GM19324 (cell line): ENCODE measurements at regions not wholly inside any gene's neighbourhood (a gene's known extent, or its start where the extent isn't known, plus 50 kb on each side); places are given as distances from the start of the nearest gene placed in this dataset.

Source experiments
- ATAC-seq: cut with Tn5 transposase; IDR thresholded peaks from one replicate; pipeline ENCODE4 v1.9.1; 2021; ENCODE audit warnings: mild to moderate bottlenecking, moderate library complexity; ENCODE audit not compliant: unreplicated experiment, low FRiP score

DNA sequence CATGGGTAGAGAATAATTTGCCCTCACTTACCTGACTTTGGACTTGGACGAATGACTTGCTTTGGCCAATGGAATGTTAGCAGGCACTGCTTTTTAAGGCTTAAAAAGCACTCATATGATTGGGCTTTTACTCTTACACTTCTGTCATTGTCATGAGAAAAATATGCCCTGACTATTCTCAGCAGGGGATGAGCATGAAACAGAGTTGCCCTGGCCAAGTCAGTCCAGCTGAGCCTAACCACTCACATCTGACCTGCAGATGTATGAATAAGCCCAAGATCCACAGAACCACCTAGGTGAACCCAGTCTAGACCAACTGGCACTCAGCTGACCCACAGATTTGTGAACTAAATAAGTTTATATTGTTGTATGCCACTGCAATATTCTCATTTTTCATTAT lies 573.5 kb downstream of the TNS3 start:
- no peak for ATAC-seq

DNA sequence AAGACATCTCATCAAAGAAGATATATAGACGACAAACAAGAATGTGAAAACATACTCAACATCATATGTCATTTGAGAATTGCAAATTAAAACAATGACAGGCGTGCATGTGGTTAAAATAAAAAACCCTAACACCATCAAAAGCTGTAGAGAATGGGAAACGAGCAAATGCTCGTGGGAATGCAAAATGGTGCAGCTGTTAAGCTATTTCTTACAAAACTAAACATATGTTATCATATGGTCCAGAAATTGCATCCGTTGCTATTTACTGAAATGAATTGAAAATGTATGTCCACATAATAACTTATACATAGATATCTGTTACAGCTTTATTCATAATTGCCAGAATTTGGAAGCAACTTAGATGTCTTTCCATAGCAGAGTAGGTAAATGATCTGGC lies 574.4 kb downstream of the TNS3 start:
- ATAC-seq = no peak

DNA sequence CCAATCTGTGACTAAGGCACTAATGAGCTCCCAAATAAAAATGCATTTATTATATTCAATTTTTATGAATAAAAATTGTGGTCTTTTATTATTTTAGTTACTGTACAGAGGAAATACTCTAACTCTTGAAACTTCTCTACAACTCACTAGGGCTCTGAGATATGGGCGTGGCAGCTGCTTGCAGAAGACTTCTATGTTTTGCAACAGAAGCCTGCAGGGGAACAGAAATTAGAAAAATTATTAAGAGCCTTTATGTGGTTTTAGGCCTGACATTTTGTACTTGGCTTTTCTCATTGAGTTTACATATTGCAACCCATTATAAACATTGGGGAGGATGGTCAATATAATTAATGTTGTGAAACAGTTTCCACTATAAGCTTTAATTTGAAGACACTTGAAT lies 581.4 kb downstream of the TNS3 start:
- ATAC-seq = no peak

DNA sequence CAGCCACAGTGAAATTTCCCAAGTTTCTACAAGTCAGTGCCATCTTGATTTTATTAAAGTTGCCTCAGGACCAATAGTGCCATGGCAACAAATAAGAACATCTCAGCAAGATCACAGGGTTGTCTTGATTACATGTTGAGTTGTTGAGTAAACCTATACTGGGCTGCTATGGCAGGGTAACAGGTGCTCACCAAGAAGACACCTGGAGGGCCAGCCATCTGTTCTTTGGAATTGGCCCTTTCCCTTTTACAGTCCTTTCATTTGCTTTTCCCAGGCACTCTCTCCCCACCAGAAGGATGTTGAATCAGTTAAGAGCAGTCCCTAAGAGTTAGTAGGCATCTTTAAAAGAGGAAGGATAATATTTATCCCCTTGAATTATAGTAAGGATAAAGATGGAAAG lies 582.0 kb downstream of the TNS3 start:
- no peak for ATAC-seq

DNA sequence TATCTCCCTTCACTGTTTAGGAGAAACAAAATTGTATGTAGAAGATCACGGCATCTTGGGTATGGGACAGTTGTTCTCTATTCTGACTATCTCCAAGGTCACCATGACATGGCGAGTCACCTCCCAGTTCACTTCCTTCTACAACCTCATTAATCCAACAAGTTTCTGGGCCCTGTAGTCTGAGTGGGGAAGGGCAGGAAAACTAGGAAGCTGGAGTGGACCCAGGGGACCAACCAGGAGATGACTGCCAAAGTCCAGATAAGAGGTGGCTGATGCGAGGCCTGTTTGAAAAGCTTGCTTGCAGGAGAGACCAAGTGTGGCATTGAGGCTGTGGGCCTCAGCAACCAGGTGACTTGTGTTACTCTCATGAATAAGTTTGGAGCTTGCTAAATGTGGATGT lies 584.9 kb downstream of the TNS3 start:
- ATAC-seq = no peak

DNA sequence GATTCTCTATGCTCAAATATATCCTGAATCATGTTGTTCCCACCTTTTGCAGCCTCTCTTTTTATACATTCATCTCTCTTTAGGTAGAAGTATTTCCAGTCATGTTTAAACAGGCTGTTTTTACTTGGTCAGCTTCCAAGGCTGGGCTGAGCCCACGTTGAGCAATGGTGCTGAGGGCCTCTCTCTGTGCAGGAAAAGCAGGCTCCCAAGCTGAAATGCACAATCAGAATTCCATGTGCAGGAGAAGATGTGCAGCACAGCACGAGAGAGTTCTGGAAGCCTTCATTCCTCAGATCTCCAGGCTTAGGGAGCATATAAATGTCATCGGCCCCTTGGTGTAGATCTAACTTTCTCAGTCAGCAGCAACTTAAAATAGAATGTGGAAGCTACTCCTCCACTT lies 588.5 kb downstream of the TNS3 start:
- no peak for ATAC-seq

DNA sequence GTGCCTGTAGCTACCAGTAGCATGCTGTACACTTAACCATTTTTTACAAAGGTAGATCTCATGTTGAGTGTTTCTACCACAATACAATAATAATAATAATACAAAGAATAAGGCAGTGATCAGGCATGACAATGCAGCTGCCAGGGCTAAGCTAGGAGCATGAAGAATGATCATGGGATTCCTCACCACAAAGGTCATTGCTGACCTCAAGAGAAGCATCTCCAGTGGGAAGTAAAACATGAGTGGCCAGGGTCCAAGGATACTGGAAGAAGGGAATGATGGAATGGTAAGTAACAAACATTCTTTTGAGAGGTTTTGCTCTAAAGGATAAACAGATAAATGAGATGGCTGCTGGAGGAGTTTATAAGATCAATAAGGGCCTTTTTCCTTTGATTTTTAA lies 591.1 kb downstream of the TNS3 start:
- ATAC-seq = no peak

DNA sequence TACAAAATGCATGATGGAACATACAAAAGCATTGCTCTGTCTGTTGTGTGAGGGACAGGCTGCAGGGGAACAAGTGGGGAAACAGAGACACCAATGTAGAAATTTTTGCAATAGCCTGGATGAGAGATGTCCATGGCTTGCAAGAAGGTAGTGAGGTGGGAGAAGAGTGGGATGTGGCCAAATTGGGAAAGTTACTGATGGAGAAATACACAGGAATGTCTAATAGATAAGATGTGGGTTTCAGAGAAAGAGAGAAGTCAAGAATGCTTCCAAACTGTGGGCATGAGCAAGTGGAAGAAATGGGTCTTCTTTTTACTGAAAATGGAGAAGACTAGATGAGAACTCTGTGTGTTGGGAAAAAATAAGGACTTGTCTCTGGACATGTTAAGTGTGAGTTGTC lies 592.7 kb downstream of the TNS3 start:
- no peak for ATAC-seq

DNA sequence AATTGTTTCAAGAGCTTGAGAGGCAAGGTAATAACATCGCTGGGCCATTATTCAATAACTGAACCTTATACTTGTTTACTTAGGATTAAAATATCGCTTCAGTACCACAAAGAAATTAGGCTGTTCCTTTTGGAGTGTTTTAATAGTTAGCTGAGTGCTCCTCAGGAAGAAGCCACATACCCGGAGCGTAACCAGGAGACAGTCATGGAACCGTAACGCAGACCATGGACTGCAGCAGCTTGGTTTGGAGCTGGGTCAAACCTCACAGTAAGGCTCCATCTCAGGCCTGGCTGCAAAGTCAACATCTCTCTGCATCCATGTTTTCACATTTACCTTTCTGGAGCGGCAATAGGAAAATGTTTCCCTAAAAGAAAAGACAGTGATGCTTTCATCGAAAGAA lies 599.0 kb downstream of the TNS3 start:
- ATAC-seq = no peak

DNA sequence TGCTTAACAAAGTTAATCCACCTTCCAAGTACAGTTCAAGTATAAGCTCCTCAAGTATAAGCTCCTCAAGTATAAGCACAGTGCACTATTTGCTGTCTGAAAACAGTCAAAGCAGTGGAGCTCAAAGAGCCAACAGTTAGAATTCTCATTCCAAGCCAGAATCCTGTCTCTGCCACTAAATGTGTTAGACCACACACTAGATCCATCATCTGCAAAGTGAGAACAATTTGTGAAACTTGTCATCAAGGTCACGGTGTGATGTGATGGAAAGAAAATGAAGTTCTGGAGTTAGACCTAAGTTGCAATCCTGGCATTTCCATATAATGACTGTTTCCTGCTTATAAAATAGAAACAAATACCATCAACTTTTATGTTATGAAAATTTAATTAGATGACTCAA lies 602.5 kb downstream of the TNS3 start:
- no peak for ATAC-seq

DNA sequence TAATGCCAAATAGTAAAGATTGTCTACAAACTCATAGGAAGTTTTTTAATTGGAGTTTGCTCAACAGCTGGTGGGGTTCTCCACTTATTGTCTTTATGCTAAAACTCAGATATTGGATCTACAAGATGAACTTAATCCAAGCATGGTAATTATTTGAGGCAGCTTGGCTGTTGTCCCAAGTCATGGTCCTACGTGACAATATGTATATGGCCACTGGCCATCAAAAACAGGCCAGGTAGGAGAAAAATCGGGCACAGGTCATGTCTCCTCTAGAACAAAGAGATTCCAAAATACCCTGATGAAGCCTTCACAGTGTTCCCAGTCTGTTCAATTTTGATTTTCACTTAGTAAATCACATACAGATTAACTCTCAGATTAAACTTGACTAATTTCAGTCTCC lies 606.4 kb downstream of the TNS3 start:
- no peak for ATAC-seq

DNA sequence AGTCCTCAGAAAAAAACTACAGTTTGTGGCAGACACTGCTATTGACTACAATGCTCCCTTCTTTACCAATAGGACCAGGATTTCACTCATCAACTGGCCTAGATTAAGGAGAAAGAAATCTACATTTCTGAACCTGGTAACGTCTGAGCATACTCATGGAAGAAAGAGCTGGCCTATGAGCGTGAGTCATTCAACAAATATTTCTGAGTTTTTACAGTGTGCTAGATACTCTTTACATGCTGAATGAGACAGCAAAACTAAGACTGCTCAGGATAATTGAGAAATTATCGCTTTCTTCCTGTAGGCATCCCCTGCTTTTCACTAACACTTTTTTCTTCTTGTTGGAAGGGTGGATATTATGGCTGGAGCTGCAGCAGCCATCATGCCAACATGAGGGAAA lies 609.7 kb downstream of the TNS3 start:
- ATAC-seq = no peak

DNA sequence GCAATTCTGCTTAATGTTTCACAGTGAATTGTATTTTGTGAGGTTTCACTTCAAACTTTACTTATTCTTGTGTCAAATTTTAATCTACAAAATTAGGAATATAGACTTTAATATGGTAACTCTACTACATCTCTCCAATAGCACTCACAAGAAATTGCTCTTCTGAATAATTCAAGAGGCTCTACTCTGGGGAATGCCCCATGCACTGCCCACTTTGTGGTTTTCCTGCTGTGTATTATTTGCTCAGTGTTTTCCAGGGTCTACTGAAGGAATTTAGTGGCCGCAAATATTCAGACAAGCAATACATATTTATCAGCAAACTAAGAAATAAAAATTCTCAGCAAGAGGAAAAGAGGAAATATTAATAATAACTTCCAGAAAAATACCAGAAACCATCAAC lies 611.4 kb downstream of the TNS3 start:
- no peak for ATAC-seq

DNA sequence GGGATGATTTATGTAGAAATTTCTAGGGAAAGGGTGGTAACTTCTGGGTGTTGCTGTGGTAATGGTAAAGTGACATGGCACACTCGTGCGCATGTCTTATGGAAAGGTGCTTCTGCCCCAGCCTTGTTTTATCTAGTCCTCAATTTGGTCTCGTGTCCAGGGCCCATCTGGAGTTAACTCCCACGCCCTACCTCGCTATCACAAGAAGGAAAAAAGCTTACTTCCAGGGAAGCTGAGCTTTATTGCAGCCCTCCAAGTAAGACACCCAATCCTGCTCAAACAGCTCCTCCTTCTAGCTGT lies 611.8 kb downstream of the TNS3 start:
- no peak for ATAC-seq

DNA sequence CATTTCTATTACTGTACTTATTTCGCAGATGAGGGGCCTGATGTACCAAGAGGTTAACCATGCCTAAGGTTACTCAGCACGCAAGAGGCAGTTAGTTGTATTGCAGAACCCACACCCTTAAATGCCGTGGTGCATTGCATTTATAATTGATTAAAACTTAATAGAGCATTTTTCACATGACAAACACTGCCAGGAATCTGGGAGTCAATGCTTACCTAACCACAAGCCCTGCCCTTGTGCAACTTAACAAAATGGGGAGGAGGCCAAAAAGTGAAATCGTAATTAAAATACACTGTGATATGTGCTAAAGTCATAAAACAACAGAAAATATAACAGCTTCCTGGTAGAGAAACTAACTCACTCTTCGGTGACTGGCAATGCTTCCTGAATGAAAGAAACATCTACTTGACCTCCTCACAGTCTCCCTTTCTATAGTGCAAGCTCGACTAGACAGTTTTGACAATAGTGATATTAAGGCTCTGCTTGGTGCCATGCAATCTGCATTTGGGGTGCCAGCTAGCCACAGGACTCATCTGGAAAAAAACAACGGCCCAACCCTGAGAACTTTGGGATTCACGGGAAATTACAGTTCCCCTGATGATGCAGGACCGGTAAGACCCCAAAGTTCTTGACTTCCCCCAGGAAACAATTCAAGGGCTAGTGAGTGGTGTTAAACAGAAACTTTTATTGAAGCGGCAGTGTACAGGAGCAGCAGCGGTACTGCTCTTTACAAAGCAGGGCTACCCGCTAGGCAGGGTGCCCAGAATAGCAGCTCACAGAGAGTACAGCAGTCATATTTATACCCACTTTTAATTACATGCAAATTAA lies 612.4 kb downstream of the TNS3 start:
- ATAC-seq = no peak

DNA sequence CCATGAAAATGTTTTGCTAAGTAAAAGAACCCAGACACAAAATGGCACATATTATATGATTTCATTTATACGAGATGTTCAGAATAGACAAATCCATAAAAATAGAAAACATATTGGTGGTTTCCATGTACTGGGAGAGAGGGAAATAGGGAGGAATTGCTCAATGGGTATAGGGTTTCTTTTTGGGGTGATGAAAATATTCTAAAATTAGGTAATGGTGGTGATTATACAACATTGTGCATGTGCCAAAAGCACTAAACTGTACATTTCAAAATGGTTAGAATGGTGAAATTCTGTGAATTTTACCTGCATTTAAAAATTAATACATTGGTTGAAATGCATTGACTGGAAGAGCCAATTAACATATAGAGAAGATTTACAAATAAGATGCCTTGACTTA lies 613.9 kb downstream of the TNS3 start:
- ATAC-seq = no peak

DNA sequence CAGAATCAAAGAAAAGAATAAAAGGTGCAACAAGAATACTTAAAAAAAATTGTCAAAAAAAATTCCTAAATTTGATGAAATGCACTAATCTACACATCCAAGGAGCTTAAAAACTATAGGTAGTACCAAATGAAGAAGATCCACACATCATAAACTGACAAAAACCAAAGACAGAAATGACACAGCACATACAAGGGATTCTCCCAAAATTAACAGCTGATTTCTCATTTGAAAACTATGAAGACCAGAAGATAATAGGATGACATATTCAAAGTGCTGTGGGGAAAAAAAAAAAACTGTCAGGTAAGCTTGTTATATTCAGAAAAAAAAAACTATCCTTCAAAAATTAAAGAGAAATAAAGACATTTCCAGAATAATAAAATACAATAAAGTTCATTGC lies 618.2 kb downstream of the TNS3 start:
- no peak for ATAC-seq

DNA sequence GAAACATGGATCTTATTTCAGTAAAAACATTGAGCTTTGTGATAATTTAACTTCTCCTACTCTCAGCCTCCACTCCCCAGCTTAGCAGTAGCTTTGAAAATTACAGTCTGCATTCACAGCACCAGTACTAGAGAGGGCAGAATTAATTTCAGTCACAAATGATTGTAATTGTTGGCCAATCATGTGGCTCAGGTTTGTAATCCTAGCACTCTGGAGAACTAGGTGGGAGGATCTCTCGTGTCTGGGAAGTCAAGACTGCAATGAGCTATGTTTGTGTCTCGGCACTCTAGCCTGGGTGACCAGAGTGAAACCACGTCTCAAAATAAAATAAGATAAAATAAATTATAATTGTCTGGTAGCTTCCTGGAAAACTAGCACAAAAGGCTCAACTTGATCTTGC lies 620.9 kb downstream of the TNS3 start:
- ATAC-seq = no peak

DNA sequence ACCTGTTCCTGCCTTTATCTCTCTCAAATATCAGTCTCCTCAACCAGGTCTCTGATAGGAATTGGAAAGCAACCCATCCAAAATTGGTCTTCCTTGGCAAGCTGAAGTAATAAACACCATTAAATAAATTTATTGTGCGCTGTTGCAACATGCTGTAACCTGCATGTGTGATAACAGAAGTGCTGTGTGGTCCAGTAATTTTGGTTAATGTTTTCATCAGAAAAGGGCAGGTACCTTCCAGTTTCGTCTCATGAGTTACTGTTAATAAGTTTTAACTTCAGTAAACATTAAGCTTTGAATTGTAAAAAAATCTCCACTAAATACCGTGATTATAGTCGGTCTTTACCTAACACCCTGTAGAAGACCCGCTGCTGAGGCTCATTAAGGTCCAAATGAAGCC lies 624.7 kb downstream of the TNS3 start:
- ATAC-seq = no peak

DNA sequence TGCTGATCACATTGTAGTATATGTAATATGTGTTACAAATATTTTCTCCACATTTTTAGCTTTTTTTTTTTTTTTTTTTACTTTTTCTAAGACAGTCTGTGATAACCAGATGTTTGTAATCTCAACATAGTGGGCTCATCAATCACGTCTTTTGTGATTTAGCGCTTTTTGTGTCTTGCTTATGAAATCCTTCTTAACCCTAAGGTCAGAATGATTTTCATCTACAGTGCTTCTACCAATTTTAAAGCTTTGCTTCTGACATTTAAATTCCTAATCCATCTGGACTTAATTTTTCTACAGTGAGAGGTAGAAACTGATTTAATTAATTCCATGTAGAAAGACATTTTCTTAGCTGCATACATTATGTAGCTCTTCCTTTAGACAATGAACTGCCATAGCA lies 626.4 kb downstream of the TNS3 start:
- no peak for ATAC-seq

DNA sequence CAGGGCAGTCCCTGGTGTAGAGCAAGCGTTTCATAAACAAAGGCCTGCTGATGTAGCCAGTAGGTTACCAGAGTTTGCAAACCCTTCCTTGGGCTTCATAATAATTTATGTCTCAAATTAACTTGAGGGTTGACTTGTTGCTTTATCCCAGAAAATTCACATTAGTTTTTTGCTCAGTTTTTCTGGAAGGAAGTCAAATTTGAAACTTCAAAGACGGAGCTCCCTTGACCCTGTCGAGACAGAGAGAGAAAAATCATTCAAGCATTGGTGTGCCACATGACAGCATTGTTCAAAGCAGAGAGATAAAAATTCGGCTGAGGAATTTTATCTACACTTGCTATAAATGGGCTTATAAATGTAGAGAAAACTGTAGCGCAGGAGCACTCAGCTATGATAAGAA lies 627.7 kb downstream of the TNS3 start:
- ATAC-seq = no peak

DNA sequence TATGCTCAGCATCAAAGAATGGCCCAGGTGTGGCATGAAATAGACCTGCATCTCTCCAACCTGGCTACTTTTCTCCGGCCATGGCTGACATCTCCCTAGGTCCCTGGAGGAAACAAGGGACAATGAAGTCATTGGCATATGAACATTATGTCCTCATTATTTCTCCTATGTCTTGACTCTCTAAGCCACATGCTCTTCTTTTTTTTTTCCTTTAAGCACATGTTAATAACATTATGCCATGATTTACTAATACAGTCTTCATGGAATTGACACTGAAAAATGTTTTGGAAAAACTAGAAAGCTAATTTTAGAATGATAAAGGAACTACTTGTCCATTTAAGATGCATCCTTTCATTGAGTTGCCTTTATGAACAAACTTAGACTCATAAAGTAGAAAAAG lies 628.9 kb downstream of the TNS3 start:
- no peak for ATAC-seq

DNA sequence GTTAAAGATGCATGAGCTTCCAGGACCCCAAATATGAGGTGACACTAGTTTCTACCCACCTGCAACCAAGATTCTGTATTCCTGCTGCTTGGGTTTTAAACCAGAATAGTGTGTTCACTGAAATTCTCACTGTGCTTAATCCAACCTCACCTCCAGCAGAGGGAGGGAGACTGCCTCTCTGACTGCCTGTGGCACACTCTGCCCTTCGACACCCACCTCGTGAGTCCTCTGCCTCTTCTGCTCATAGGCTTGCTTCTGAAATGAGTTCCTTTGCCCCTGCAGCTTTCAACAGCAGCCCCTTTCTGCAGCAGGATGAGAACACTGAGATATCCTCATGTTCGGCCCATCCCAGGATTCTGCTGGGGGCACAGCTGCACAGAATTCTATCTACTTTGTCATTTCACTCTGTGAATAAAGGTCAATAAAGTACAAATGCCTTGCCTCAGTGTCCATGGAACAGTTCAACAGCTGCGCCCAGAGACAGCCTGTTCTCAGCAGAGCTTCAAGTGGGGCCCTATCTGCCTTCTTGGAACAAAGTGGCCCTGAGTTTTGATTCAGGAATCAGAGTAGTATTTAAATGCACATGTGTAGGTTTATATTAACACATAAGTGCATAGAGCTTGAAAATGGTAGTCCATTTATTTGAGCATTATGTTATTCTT lies 632.5 kb downstream of the TNS3 start:
- ATAC-seq = no peak
